HCT116 (cell line): ENCODE measurements at regions not wholly inside any gene's neighbourhood (a gene's known extent, or its start where the extent isn't known, plus 50 kb on each side); places are given as distances from the start of the nearest gene placed in this dataset.

ENCODE experiments used
- ATAC-seq: fragments of 200-7000 bp; cut with Tn5 transposase; 2 replicates; pipeline ENCODE4 v1.9.1; 2020; ENCODE audit warnings: mild to moderate bottlenecking, moderate library complexity
- BruUV-seq: library from RNA; stranded (reverse); fragments of 400-500 nt; replicated peaks from 2 replicates; lab custom pipeline; 2021; lab: Mats Ljungman, UMichigan
- CTCF ChIA-PET: fragments of 300-600 bp; sonication (Branson Sonifier 250); formaldehyde crosslinking; loops from one replicate; lab custom pipeline; 2021; ENCODE audit warnings: antibody characterized with exemption; lab: Charles Lee
- POLR2A ChIA-PET: fragments of 300-600, 350-600 bp; sonication (Branson Sonifier 250); formaldehyde crosslinking; loops from one replicate; lab custom pipeline; 2021; ENCODE audit warnings: antibody characterized with exemption; lab: Charles Lee
- RAD21 ChIA-PET, 2 experiments: fragments of 300-600 bp; sonication (Branson Sonifier 250); formaldehyde crosslinking; loops; one replicate each; lab custom pipeline; 2023; ENCODE audit warnings: low total read pairs in 2 of 2; ENCODE audit not compliant: uncharacterized antibody in 2 of 2, unreplicated experiment in 2 of 2, low non-redundant PET in 1 of 2; lab: Charles Lee
- DNase-seq: peaks from one replicate; pipeline ENCODE4 v3.0.0-alpha.2; 2010; ENCODE audit warnings: low read depth, low spot score
- H2AFZ ChIP-seq: fragments of 200-600 bp; shearing (Covaris generic), sonication (generic); 2 replicates; pipeline ENCODE4 v1.6.1; 2017; ENCODE audit warnings: low read depth, mixed run types, mixed read lengths, antibody characterized with exemption, low read length; ENCODE audit not compliant: poor library complexity, severe bottlenecking
- H3K27ac ChIP-seq: 2 replicates; pipeline ENCODE4 v1.5.1; 2012; ENCODE audit warnings: low read depth, low read length
- H3K27me3 ChIP-seq: fragments of 200-600 bp; sonication (generic); 2 replicates; pipeline ENCODE4 v1.6.1; 2016; ENCODE audit warnings: mixed run types, low read length, mixed read lengths; ENCODE audit not compliant: insufficient read depth
- H3K36me3 ChIP-seq, 2 experiments: fragments of 200-500 bp in 1 of 2; fragments of 200-600 bp in 1 of 2; sonication (Bioruptor generic) in 1 of 2; sonication (generic) in 1 of 2; 2 replicates each; pipeline versions ENCODE4 v1.5.1 to v1.6.1; 2014 to 2016; ENCODE audit warnings: low read length in 2 of 2, inconsistent platforms in 1 of 2, mixed read lengths in 1 of 2, mixed run types in 1 of 2; ENCODE audit not compliant: insufficient read depth in 2 of 2, control insufficient read depth in 1 of 2
- H3K4me1 ChIP-seq, 2 experiments: fragments of 200-600 bp in 1 of 2; sonication (generic) in 1 of 2; 2 replicates each; pipeline versions ENCODE4 v1.5.1 to v1.6.1; 2012 to 2017; ENCODE audit warnings: low read length in 2 of 2, inconsistent platforms in 1 of 2, mild to moderate bottlenecking in 1 of 2, mixed read lengths in 1 of 2, mixed run types in 1 of 2, moderate library complexity in 1 of 2; ENCODE audit not compliant: insufficient read depth in 2 of 2, control insufficient read depth in 1 of 2
- H3K4me2 ChIP-seq: fragments of 200-600 bp; sonication (generic); 2 replicates; pipeline ENCODE4 v1.6.1; 2017; ENCODE audit warnings: mixed run types, low read length, mixed read lengths
- H3K4me3 ChIP-seq, 2 experiments: fragments of 200-600 bp in 1 of 2; sonication (generic) in 1 of 2; replicated peaks in 1 of 2; 2 replicates each; pipeline ENCODE4 v1.5.1; 2011 to 2016; ENCODE audit warnings: low read length in 2 of 2, control low read depth in 1 of 2, low read depth in 1 of 2, mild to moderate bottlenecking in 1 of 2, mixed read lengths in 1 of 2, mixed run types in 1 of 2
- H3K79me2 ChIP-seq: fragments of 200-600 bp; sonication (generic); 2 replicates; pipeline ENCODE4 v1.6.1; 2017; ENCODE audit warnings: mild to moderate bottlenecking, mixed run types, low read length, moderate library complexity, mixed read lengths; ENCODE audit not compliant: insufficient read depth
- H3K9ac ChIP-seq: fragments of 200-600 bp; sonication (generic); 2 replicates; pipeline ENCODE4 v1.6.1; 2016; ENCODE audit warnings: low read length, mixed read lengths
- H3K9me2 ChIP-seq: fragments of 200-600 bp; sonication (generic), shearing (Covaris generic); 2 replicates; pipeline ENCODE4 v1.6.1; 2017; ENCODE audit warnings: mixed run types, mild to moderate bottlenecking, moderate library complexity; ENCODE audit not compliant: insufficient read depth
- H3K9me3 ChIP-seq, 2 experiments: fragments of 200-500 bp in 1 of 2; fragments of 200-600 bp in 1 of 2; sonication (Bioruptor generic) in 1 of 2; sonication (generic) in 1 of 2; 2 replicates each; pipeline ENCODE4 v1.6.1; 2014 to 2017; ENCODE audit warnings: low read length in 2 of 2, mixed read lengths in 2 of 2, inconsistent platforms in 1 of 2, low read depth in 1 of 2, mild to moderate bottlenecking in 1 of 2, mixed run types in 1 of 2, moderate library complexity in 1 of 2; ENCODE audit not compliant: control insufficient read depth in 1 of 2, insufficient read depth in 1 of 2
- H4K20me1 ChIP-seq: fragments of 200-600 bp; sonication (generic), shearing (Covaris generic); 2 replicates; pipeline ENCODE4 v1.6.1; 2017; ENCODE audit warnings: mixed run types, mild to moderate bottlenecking, moderate library complexity; ENCODE audit not compliant: insufficient read depth
- ELF1 ChIP-seq: IDR thresholded peaks from 2 replicates; pipeline ENCODE4 v1.6.1; 2012; ENCODE audit warnings: low read depth, borderline replicate concordance
- RAD21 ChIP-seq: IDR thresholded peaks from 2 replicates; pipeline ENCODE4 v1.6.1; 2012; ENCODE audit warnings: low read depth, mild to moderate bottlenecking
- ZFX ChIP-seq: fragments of 450-650 bp; IDR thresholded peaks from 2 replicates; pipeline ENCODE4 v1.6.1; 2017
- intact Hi-C: fragments of 100-400 bp; cut with micrococcal nuclease; formaldehyde crosslinking; loops from 2 replicates; pipeline ENCODE4 v1.10.0; 2022
- TF ChIP-seq, protein P1 (sequence below), 3 experiments: fragments of 200-600 bp in 1 of 3; sonication (generic) in 1 of 3; IDR thresholded peaks in 2 of 3; conservative IDR thresholded peaks in 1 of 3; 2 replicates each; pipeline ENCODE4 v1.5.1; 2012 to 2017; ENCODE audit warnings: low read depth in 2 of 3, low read length in 2 of 3, antibody characterized with exemption in 1 of 3, borderline replicate concordance in 1 of 3, control low read depth in 1 of 3, mild to moderate bottlenecking in 1 of 3, mixed read lengths in 1 of 3, mixed run types in 1 of 3, moderate library complexity in 1 of 3; ENCODE audit not compliant: insufficient read depth in 1 of 3

DNA sequence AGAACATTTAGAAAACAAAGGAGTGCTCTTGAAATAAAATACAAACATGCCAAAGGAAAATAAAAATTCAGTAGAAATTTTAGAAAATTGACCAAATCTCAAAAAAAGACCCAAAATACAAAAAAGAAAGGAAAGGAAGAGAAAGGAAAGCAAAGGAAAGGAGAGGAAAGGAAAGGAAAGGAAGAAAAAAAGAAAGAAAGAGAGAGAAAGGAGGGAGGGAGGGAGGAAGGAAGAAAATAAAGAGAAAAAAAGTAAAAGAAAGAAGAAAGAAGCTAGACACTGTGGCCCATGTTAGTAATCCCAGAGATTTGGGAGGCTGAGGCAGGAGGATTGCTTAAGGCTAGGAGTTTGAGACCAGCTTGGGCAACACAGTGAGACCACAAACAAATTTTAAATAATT, 500.1 kb upstream of the VRK2 start (continued):
- TF ChIP-seq, protein P1, sequence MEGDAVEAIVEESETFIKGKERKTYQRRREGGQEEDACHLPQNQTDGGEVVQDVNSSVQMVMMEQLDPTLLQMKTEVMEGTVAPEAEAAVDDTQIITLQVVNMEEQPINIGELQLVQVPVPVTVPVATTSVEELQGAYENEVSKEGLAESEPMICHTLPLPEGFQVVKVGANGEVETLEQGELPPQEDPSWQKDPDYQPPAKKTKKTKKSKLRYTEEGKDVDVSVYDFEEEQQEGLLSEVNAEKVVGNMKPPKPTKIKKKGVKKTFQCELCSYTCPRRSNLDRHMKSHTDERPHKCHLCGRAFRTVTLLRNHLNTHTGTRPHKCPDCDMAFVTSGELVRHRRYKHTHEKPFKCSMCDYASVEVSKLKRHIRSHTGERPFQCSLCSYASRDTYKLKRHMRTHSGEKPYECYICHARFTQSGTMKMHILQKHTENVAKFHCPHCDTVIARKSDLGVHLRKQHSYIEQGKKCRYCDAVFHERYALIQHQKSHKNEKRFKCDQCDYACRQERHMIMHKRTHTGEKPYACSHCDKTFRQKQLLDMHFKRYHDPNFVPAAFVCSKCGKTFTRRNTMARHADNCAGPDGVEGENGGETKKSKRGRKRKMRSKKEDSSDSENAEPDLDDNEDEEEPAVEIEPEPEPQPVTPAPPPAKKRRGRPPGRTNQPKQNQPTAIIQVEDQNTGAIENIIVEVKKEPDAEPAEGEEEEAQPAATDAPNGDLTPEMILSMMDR (IDR thresholded peaks at IDR 0.05 in 2 of 3, conservative IDR thresholded peaks at IDR 0.05 in 1 of 3; ENCODE audit: borderline replicate concordance in 1 of 3, insufficient read depth in 1 of 3, low read depth in 2 of 3, low read length in 2 of 3): no peak
- TF ChIP-seq, all 23 proteins: peak for 0

DNA sequence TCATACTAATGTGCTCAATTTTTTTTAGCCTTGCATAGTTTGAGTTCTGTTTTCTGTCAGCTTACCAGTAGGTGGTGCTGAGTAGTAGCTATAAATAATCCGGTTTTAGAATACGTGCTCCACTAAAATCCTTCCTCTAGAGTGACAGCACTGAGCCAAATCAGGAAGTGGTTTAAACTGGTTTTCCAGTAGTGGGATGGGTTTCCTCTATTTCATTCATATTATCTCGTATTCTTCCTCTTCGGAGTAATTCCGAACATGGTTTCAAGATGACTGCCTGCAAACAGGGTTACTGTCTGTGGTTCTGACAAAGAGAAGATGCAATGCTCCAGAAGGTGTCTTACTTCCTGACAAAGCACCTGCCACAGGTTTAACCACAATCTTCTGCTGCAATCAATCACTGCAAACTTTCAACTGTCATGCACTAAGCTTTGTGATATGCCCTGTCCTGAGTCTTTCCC, 496.9 kb upstream of the VRK2 start:
- intact Hi-C loops: no loop called here
- ChIA-PET POLR2A (no interaction called here), RAD21 (interaction anchor here in 1 of 2 experiments (1.0 kb wide), 1 partner anchor 171 kb away, joined by 4 read pairs; no protein-coding TSS in a partner anchor), CTCF (interaction anchor here (0.9 to 1.5 kb wide), 4 partner anchors 9 to 52 kb away, joined by 3 to 4 read pairs (median 4); no protein-coding TSS in a partner anchor)
- Histone ChIP-seq H3K4me1 (no peaks in the 10 kb centered on the region), H2AFZ (peak overlapping the region; percentile 80), H3K9me2 (no peaks in the 10 kb centered on the region), H3K4me3 (no peak overlapping the region), H3K27me3 (no peaks in the 10 kb centered on the region), H3K9ac (no peak overlapping the region), H3K27ac (no peak overlapping the region), H3K36me3 (no peaks in the 10 kb centered on the region), H4K20me1 (no peaks in the 10 kb centered on the region), H3K9me3 (peaks cover 3 to 4% of the 10 kb centered on the region in 2 experiments; a peak in 1 of 4 replicates), H3K4me2 (no peak overlapping the region), H3K79me2 (no peaks in the 10 kb centered on the region)
- no TSS peak for BruUV-seq
- ATAC-seq (peak; percentile 82), DNase-seq (peak; percentile 16)
- TF ChIP-seq, protein P1 (IDR thresholded peaks at IDR 0.05 in 2 of 3, conservative IDR thresholded peaks at IDR 0.05 in 1 of 3; ENCODE audit: borderline replicate concordance in 1 of 3, insufficient read depth in 1 of 3, low read depth in 2 of 3, low read length in 2 of 3): peak; percentile 15 to 76 (median 52); a peak in 4 of 6 replicates
- no peak for TF ChIP-seq ZFX
- TF ChIP-seq RAD21: peak; percentile 51
- peak; percentile 27; the same call in 1 of the 2 replicates for TF ChIP-seq ELF1
